Uterus (tissue), 2 donors: ENCODE measurements at regions not wholly inside any gene's neighbourhood (a gene's known extent, or its start where the extent isn't known, plus 50 kb on each side); places are given as distances from the start of the nearest gene placed in this dataset.

Experiments used
- POLR2A ChIP-seq, 2 donors: fragments of 450-650 bp; IDR thresholded peaks; one replicate each; pipeline ENCODE4 v1.6.1; 2016; ENCODE audit warnings: antibody characterized with exemption in 2 of 2, mild to moderate bottlenecking in 1 of 2, moderate library complexity in 1 of 2
- TF ChIP-seq, protein P1 (sequence below), 4 experiments: fragments of 200-600 bp in 2 of 4; fragments of 450-650 bp in 2 of 4; sonication (generic) in 2 of 4; IDR thresholded peaks; one replicate each; pipeline ENCODE4 v1.5.1; 2016 to 2019; ENCODE audit warnings: antibody characterized with exemption in 4 of 4, mild to moderate bottlenecking in 2 of 4, moderate library complexity in 1 of 4

DNA sequence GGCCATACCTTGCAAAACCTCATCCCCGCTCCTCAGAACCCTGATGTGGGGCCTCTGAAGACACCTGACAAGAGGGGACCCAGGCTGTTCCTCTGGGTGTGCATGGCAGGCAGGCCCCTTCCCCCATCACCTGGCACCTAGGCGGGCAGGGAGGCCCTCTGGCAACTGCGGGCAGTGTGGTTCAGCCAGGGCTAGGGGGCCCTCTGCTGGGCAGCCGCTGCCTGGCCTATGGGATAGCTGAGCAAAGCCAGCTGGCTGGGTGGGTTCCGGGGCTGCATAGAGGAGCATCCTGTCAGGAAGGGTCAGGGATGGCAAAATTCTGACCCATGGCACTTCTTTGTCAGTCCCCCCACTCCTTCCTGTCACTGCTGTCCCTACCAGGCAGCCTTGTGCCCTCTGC is 228.7 kb upstream of the ASIC2 start:
- TF ChIP-seq, protein P1, sequence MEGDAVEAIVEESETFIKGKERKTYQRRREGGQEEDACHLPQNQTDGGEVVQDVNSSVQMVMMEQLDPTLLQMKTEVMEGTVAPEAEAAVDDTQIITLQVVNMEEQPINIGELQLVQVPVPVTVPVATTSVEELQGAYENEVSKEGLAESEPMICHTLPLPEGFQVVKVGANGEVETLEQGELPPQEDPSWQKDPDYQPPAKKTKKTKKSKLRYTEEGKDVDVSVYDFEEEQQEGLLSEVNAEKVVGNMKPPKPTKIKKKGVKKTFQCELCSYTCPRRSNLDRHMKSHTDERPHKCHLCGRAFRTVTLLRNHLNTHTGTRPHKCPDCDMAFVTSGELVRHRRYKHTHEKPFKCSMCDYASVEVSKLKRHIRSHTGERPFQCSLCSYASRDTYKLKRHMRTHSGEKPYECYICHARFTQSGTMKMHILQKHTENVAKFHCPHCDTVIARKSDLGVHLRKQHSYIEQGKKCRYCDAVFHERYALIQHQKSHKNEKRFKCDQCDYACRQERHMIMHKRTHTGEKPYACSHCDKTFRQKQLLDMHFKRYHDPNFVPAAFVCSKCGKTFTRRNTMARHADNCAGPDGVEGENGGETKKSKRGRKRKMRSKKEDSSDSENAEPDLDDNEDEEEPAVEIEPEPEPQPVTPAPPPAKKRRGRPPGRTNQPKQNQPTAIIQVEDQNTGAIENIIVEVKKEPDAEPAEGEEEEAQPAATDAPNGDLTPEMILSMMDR (IDR thresholded peaks at IDR 0.05), result no peak
- TF ChIP-seq POLR2A (IDR thresholded peaks at IDR 0.05), result no peak
